C4-2B (cell line): ENCODE measurements at regions not wholly inside any gene's neighbourhood (a gene's known extent, or its start where the extent isn't known, plus 50 kb on each side); places are given as distances from the start of the nearest gene placed in this dataset.

Experiments used
- H3K27ac ChIP-seq: fragments of 450-650 bp; 2 replicates; pipeline ENCODE4 v1.5.1; 2017
- ZFX ChIP-seq: fragments of 450-650 bp; IDR thresholded peaks from 2 replicates; pipeline ENCODE4 v1.6.1; 2017
- TF ChIP-seq, protein P1 (sequence below): fragments of 450-650 bp; conservative IDR thresholded peaks from 2 replicates; pipeline ENCODE4 v1.5.1; 2017; ENCODE audit warnings: mild to moderate bottlenecking

DNA sequence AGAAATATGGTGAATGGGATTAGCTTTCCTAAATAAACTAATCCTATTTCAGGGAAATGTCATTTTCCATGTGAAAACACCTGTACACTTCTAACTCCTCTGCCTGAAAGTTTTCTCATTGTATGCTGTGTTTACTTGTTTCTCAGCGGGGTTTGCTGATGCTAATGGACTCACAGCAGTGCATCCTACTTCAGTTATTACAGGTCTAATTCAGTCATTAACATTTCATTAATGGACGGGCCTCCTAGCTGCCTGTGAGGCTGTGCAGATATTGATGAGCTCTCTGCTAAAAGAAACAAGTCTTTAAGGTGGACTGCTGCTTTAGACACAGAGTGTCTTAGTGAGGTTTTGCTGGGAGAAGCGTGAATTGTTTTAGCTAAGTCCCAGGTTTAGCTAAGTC is 1342.0 kb upstream of the ZEB2 start:
- H3K27ac ChIP-seq = no peak overlapping the region
- no peak for TF ChIP-seq ZFX
- TF ChIP-seq, protein P1, sequence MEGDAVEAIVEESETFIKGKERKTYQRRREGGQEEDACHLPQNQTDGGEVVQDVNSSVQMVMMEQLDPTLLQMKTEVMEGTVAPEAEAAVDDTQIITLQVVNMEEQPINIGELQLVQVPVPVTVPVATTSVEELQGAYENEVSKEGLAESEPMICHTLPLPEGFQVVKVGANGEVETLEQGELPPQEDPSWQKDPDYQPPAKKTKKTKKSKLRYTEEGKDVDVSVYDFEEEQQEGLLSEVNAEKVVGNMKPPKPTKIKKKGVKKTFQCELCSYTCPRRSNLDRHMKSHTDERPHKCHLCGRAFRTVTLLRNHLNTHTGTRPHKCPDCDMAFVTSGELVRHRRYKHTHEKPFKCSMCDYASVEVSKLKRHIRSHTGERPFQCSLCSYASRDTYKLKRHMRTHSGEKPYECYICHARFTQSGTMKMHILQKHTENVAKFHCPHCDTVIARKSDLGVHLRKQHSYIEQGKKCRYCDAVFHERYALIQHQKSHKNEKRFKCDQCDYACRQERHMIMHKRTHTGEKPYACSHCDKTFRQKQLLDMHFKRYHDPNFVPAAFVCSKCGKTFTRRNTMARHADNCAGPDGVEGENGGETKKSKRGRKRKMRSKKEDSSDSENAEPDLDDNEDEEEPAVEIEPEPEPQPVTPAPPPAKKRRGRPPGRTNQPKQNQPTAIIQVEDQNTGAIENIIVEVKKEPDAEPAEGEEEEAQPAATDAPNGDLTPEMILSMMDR = no peak

DNA sequence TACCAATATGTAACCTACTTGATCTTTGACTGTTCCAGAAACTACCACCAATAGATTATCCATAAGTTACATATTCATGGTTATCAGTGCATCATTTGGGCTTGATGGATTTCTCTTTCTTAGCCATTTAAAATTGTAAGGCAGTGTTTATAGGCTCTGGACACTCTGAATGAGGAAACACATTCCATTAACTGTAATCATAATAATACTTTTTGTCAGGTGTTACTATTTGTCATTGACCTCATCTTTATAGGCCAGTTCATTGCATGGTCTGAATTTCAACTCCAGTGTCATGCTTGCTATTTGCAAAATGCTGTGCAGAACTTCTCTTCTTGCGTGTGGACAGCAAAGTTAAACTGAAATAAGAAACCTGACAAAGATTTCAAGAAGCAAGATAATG is 1340.2 kb upstream of the ZEB2 start:
- no peak for TF ChIP-seq ZFX
- TF ChIP-seq, protein P1 = no peak
- H3K27ac ChIP-seq = no peak overlapping the region

DNA sequence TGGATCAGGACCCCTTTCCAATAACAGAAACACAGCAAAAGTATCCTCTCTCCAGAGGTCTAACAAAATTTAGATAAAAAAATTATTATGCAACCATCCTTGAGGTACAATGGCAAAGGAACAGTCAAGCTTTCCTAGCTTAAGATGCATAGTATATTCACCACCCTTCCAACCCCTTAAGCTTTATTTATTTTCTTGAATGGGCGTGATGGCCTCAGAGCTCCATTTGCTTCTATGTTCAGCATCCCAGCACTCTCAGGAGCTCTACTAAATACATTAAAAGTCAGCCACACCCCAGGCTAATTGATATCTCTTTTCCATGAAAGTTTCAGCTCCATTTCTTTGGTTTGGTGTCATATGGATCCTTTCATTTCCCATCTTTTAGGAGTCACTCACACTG is 1335.2 kb upstream of the ZEB2 start:
- H3K27ac ChIP-seq = no peak overlapping the region

DNA sequence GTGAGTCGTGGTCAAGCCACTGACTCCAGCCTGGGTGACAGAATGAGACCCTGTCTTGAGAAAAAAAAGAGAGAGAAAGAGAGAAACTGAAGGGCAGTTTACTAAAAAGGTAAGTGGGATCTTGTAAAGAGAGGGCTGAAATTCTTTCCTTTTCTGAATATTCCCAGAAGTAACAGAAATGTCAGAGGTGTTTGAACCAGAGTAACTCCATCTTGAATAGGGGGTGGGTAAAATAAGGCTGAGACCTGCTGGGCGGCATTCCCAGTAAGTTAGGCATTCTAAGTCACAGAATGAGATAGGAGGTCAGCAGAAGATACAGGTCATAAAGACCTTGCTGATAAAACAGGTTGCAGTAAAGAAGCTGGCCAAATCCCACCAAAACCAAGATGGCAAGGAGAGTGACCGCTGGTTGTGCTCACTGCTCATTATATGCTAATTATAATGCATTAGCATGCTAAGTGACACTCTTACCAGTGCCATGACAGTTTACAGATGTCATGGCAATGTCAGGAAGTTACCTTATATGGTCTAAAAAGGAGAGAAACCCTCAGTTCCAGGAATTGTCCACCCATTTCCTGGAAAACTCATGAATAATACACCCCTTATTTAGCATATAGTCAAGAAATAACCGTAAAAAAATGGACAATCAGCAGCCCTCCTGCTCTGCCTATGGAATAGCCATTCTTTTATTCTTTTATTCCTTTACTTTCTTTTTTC is 1334.3 kb upstream of the ZEB2 start:
- H3K27ac ChIP-seq = no peak overlapping the region
- no peak for TF ChIP-seq ZFX
- TF ChIP-seq, protein P1 = no peak

More for the DNA sequence above, 1335.2 kb upstream of the ZEB2 start:
- TF ChIP-seq, protein P1 = no peak
- TF ChIP-seq ZFX = no peak

DNA sequence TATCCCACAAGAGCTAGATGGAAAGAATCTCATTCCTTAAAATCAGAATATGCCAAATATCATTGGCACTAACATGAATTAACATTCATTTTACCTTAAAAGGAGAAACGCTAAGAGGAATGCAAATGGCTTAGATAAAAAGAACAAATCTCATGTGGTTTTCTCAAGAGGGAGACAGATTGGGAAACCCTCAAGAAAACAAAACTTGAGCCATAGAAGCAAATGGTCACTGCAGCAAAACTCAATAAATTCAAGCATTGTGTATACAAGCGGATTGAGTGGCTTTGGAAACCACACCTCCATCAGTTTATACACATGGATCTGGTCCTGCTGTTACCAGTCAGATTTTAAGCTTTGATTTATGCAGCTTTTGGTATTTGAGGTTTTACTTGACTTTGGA is 1331.8 kb upstream of the ZEB2 start:
- no peak for TF ChIP-seq ZFX
- TF ChIP-seq, protein P1 = no peak

DNA sequence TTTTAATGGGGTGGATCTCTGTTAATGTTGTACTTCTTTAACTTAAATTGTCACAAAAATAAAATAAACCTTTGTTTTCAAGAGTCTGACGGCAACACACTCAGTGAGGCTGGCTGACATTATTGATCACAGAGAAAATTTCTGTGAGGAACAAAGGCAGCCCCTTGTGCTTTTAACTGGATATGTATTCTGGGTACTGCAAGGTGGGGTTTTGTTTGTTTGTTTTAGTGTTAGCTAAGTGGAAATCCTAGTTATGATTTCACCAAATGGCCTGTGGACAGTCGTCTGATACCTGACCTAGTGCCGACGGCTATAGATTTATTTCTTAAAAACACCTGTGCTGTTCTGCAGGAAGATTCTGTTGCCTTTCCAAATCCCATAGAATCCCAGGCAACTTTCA is 1329.5 kb upstream of the ZEB2 start:
- no peak overlapping the region for H3K27ac ChIP-seq
- no peak for TF ChIP-seq ZFX
- TF ChIP-seq, protein P1 = no peak

More for the DNA sequence above, 1331.8 kb upstream of the ZEB2 start:
- no peak overlapping the region for H3K27ac ChIP-seq

DNA sequence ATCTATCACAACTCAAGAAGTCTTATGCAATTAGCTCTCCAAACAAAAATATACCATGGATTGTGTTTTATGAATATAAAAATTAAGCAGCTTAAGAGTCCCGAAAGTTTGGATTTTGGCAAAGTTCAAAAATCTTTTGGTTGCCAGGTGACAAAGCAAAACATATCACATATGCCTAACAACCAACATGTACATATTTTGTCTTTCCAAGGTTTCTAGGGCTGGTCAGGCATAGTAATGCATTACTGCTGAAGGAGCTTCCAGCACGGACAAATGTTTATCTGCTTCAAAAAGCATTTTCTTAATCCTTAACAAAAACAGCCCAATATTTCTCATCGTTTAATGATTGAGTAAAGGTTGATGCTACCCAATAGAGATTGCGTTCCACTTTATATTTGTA is 1327.1 kb upstream of the ZEB2 start:
- TF ChIP-seq ZFX = no peak
- TF ChIP-seq, protein P1 = no peak

More for the DNA sequence above, 1327.1 kb upstream of the ZEB2 start:
- H3K27ac ChIP-seq = no peak overlapping the region
